Naive thymus-derived CD4-positive, alpha-beta T cell (primary cell): ENCODE measurements at regions not wholly inside any gene's neighbourhood (a gene's known extent, or its start where the extent isn't known, plus 50 kb on each side); places are given as distances from the start of the nearest gene placed in this dataset.

ENCODE experiments used
- ATAC-seq: fragments of 150-1000 bp; cut with Tn5 transposase; 2 replicates; pipeline ENCODE4 v1.10.0; 2021; ENCODE audit warnings: mild to moderate bottlenecking, moderate library complexity
- CTCF ChIA-PET: fragments of 350-600 bp; sonication (Branson Sonifier 250); formaldehyde crosslinking; loops from one replicate; lab custom pipeline; 2021; ENCODE audit warnings: antibody characterized with exemption; lab: Charles Lee
- POLR2A ChIA-PET: fragments of 350-600 bp; sonication (Branson Sonifier 250); formaldehyde crosslinking; loops from one replicate; lab custom pipeline; 2021; ENCODE audit warnings: antibody characterized with exemption, inconsistent platforms; lab: Charles Lee
- DNase-seq, 9 donors: peaks; one replicate each; pipeline versions ENCODE4 v3.0.0 to v3.0.0-alpha.2; 2020 to 2022; ENCODE audit warnings: mixed read lengths in 1 of 9
- H3K27ac ChIP-seq: one replicate; pipeline ENCODE4 v1.7.0; 2013; ENCODE audit warnings: mild to moderate bottlenecking, low read depth, low read length, moderate library complexity
- H3K27me3 ChIP-seq, 2 donors: one replicate each; pipeline ENCODE4 v1.7.0; 2013; ENCODE audit warnings: low read length in 2 of 2, mild to moderate bottlenecking in 2 of 2, moderate library complexity in 2 of 2; ENCODE audit not compliant: control insufficient read depth in 2 of 2, insufficient read depth in 2 of 2
- H3K36me3 ChIP-seq, 3 experiments: 1 replicate in 2 of 3; 2 replicates in 1 of 3; pipeline ENCODE4 v1.7.0; 2013; ENCODE audit warnings: low read length in 3 of 3, mild to moderate bottlenecking in 3 of 3, moderate library complexity in 1 of 3; ENCODE audit not compliant: insufficient read depth in 3 of 3, control insufficient read depth in 2 of 3
- H3K4me1 ChIP-seq, 2 donors: one replicate each; pipeline ENCODE4 v1.7.0; 2013; ENCODE audit warnings: low read length in 2 of 2, mild to moderate bottlenecking in 2 of 2, moderate library complexity in 1 of 2; ENCODE audit not compliant: control insufficient read depth in 2 of 2, insufficient read depth in 2 of 2
- H3K4me3 ChIP-seq: 2 replicates; pipeline ENCODE4 v1.7.0; 2013; ENCODE audit warnings: mild to moderate bottlenecking, low read length
- H3K9me3 ChIP-seq, 3 experiments: 1 replicate in 2 of 3; 2 replicates in 1 of 3; pipeline ENCODE4 v1.7.0; 2013; ENCODE audit warnings: low read length in 3 of 3; ENCODE audit not compliant: control insufficient read depth in 2 of 3
- H3K27ac Mint-ChIP-seq, 9 donors: one replicate each; pipeline ENCODE4 v1.8.0; 2020 to 2022; ENCODE audit warnings: mixed read lengths in 9 of 9, mild to moderate bottlenecking in 8 of 9, moderate library complexity in 5 of 9, inconsistent platforms in 2 of 9
- H3K27me3 Mint-ChIP-seq, 5 donors: one replicate each; pipeline ENCODE4 v1.8.0; 2021 to 2022; ENCODE audit warnings: mixed read lengths in 5 of 5, mild to moderate bottlenecking in 1 of 5
- H3K36me3 Mint-ChIP-seq, 5 donors: one replicate each; pipeline ENCODE4 v1.8.0; 2020 to 2022; ENCODE audit warnings: mixed read lengths in 5 of 5, mild to moderate bottlenecking in 3 of 5, inconsistent platforms in 1 of 5
- H3K4me1 Mint-ChIP-seq, 7 donors: one replicate each; pipeline ENCODE4 v1.8.0; 2020 to 2022; ENCODE audit warnings: mixed read lengths in 7 of 7, mild to moderate bottlenecking in 3 of 7, inconsistent platforms in 1 of 7
- H3K4me3 Mint-ChIP-seq, 10 donors: one replicate each; pipeline ENCODE4 v1.8.0; 2020 to 2022; ENCODE audit warnings: mild to moderate bottlenecking in 10 of 10, mixed read lengths in 10 of 10, moderate library complexity in 6 of 10, inconsistent platforms in 2 of 10
- H3K9me3 Mint-ChIP-seq, 11 donors: one replicate each; pipeline ENCODE4 v1.8.0; 2020 to 2022; ENCODE audit warnings: mixed read lengths in 11 of 11, mild to moderate bottlenecking in 4 of 11, inconsistent platforms in 1 of 11, moderate library complexity in 1 of 11
- intact Hi-C, 2 donors: fragments of 100-400 bp; cut with micrococcal nuclease; formaldehyde crosslinking; loops; one replicate each; pipeline ENCODE4 v1.15.1; 2023

DNA sequence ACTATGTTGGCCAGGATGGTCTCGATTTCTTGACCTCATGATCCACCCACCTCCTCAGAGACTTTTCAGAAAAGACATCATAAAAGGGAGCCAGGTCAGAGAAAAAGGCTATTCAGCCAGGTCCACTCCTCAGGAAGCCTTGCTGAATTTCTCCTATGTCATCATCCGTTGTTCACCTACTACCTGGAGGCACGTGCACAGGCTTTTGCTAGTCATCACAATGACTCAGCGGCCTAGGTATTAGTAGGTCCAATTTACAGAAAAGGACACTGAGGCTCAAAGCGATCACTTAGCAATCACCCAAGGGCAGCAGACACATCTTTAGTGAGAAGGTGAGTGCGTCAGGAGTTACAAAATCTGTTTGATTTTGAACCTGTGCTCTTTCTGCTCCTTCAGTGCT is 72.3 kb upstream of the RAD23B start:
- intact Hi-C loops, result no loop called here
- POLR2A ChIA-PET, result no interaction called here
- H3K27me3 Mint-ChIP-seq, result peaks cover 0 to 15% (median 14%) of the 10 kb centered on the region in 5 donors
- H3K9me3 Mint-ChIP-seq, result peaks cover 0 to 2% (median 0%) of the 10 kb centered on the region in 11 donors
- Histone ChIP-seq H3K27ac (no peak overlapping the region), H3K4me3 (no peak overlapping the region), H3K4me1 (no peaks in the 10 kb centered on the region), H3K36me3 (no peaks in the 10 kb centered on the region), H3K9me3 (no peaks in the 10 kb centered on the region), H3K27me3 (no peaks in the 10 kb centered on the region)
- CTCF ChIA-PET, result no interaction called here
- peaks cover 0 to 16% (median 6%) of the 10 kb centered on the region in 7 donors for H3K4me1 Mint-ChIP-seq
- H3K4me3 Mint-ChIP-seq, result no peak overlapping the region
- H3K36me3 Mint-ChIP-seq, result no peaks in the 10 kb centered on the region
- ATAC-seq, result no peak
- DNase-seq, result no peak
- no peak overlapping the region for H3K27ac Mint-ChIP-seq

DNA sequence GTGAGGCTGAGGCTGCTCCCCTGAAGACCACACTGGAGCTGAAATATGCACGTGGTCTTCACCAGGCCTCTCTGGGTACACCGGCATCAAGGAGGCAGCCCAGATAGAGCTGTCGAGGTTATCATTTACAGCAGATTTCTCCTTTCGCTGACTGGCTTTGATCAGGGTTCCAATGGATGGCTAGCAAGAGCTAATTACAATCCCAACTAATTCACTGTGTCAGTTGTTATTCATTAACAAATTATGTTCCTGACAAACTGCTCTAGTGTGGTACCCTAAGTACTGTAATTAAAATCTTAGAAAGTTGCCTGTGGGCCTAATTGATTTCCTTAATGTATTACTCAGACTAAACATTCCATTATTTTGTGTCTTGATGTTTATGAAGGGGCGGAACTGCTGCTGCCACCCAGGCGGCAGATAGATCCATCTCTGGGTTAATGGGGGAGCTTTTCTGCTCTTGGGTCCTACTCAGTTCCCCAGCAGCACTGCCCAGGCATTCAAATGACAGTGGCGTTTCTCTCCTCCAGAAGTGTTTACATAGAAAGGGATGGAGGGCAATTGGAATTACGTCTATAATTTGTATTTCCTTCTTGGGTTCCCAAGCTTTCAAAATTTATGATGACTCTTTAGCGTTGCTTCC is 71.7 kb upstream of the RAD23B start:
- CTCF ChIA-PET, result no interaction called here

DNA sequence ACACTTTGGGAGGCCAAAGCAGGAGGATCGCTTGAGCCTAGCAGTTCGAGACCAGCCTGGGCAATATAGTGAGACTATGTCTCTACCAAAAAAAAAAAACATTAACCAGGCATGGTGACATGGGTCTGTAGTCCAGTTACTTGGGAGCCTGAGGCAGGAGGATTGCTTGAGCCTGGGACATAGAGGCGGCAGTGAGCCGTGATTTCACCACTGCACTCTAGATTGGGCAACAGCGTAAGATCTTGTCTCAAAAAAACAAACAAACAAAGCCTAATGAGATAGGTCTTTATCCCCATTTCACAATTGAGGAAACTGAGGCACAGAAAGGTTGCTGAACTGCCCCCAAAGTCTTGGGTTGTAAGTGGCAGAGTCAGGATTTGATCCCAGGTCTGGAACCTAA is 70.5 kb upstream of the RAD23B start:
- no peak for ATAC-seq
- intact Hi-C loops, result no loop called here

More for the DNA sequence above, 71.7 kb upstream of the RAD23B start:
- intact Hi-C loops, result no loop called here
- no peak for DNase-seq
- H3K27ac Mint-ChIP-seq, result no peak overlapping the region
- H3K4me3 ChIP-seq, result no peak overlapping the region
- POLR2A ChIA-PET, result no interaction called here
- no peaks in the 10 kb centered on the region for H3K9me3 ChIP-seq
- no peak for ATAC-seq
- no peak overlapping the region for H3K27ac ChIP-seq
- no peak overlapping the region for H3K4me3 Mint-ChIP-seq
- H3K36me3 Mint-ChIP-seq, result no peaks in the 10 kb centered on the region
- H3K27me3 ChIP-seq, result no peaks in the 10 kb centered on the region
- H3K36me3 ChIP-seq, result no peaks in the 10 kb centered on the region
- H3K4me1 Mint-ChIP-seq, result peaks cover 0 to 16% (median 6%) of the 10 kb centered on the region in 7 donors
- H3K27me3 Mint-ChIP-seq, result peaks cover 0 to 14% (median 11%) of the 10 kb centered on the region in 5 donors
- H3K9me3 Mint-ChIP-seq, result peaks cover 0 to 2% (median 0%) of the 10 kb centered on the region in 11 donors
- no peaks in the 10 kb centered on the region for H3K4me1 ChIP-seq

DNA sequence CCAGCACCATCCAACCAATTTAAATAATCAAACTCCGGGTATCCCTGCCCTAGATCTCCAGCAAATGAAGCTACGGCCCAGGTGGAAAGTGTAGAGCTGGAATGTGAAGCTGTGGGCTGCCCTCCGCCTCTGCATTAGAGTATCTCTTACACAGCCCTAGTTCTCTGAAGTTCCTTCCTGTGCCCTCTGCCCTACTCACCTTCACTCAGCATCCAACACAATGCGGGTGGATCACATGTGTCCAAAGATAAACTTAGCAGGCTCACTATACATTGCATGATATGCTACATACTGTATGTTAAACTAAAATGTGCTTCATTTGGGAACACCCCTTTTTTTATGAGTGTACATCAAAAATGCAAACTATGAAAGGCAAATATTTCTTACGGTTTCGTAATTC is 70.0 kb upstream of the RAD23B start:
- Histone ChIP-seq H3K27ac (no peak overlapping the region), H3K27me3 (no peaks in the 10 kb centered on the region), H3K36me3 (no peaks in the 10 kb centered on the region), H3K4me1 (no peaks in the 10 kb centered on the region), H3K4me3 (no peak overlapping the region), H3K9me3 (no peaks in the 10 kb centered on the region)
- Mint-ChIP-seq H3K36me3 (no peaks in the 10 kb centered on the region), H3K27me3 (peaks cover 0 to 19% (median 3%) of the 10 kb centered on the region in 5 donors), H3K27ac (peak overlapping the region in 1 of 9 donors; percentile 25), H3K4me1 (peaks cover 0 to 16% (median 6%) of the 10 kb centered on the region in 7 donors), H3K9me3 (peaks cover 0 to 3% (median 0%) of the 10 kb centered on the region in 11 donors), H3K4me3 (no peak overlapping the region)
- intact Hi-C loops, result no loop called here
- CTCF ChIA-PET, result no interaction called here
- POLR2A ChIA-PET, result no interaction called here
- ATAC-seq, result peak; percentile 28
- DNase-seq, result no peak

More for the DNA sequence above, 70.5 kb upstream of the RAD23B start:
- Mint-ChIP-seq H3K27ac (no peak overlapping the region), H3K4me1 (peaks cover 0 to 16% (median 6%) of the 10 kb centered on the region in 7 donors), H3K36me3 (no peaks in the 10 kb centered on the region), H3K4me3 (no peak overlapping the region), H3K9me3 (peaks cover 0 to 3% (median 0%) of the 10 kb centered on the region in 11 donors), H3K27me3 (peaks cover 0 to 19% (median 3%) of the 10 kb centered on the region in 5 donors)
- Histone ChIP-seq H3K4me3 (no peak overlapping the region), H3K4me1 (no peaks in the 10 kb centered on the region), H3K9me3 (no peaks in the 10 kb centered on the region), H3K36me3 (no peaks in the 10 kb centered on the region), H3K27ac (no peak overlapping the region), H3K27me3 (no peaks in the 10 kb centered on the region)
- CTCF ChIA-PET, result no interaction called here
- no peak for DNase-seq
- POLR2A ChIA-PET, result no interaction called here

DNA sequence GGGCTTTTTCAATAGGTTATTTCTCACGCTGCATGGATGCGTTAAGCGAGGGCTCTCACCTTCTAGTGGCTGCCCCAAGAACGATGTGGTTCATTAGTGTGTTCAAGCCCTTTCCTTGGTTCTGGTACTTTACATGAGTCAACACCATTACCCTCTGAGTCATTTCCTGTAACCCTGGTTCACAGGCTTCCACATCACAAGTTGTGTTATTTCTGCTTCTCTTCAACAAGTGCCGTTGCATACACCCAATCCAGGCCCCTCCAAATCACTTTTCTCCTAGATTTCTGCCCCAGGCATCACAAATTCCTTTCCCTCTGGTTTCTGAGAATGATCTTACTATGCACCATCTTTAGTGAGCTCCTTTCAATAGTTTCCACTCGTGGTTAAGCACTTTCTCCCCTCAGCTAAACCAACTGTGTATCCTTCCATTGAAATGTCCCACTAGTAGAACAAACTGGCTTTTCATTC is 69.5 kb upstream of the RAD23B start:
- intact Hi-C loops, result no loop called here
- Histone ChIP-seq H3K9me3 (no peaks in the 10 kb centered on the region), H3K27ac (no peak overlapping the region), H3K4me1 (no peaks in the 10 kb centered on the region), H3K4me3 (no peak overlapping the region), H3K36me3 (no peaks in the 10 kb centered on the region), H3K27me3 (no peaks in the 10 kb centered on the region)
- DNase-seq, result peak in 1 of 9 donors; percentile 23
- peak overlapping the region in 2 of 9 donors; percentile 25 to 30 for H3K27ac Mint-ChIP-seq
- peaks cover 0 to 19% (median 3%) of the 10 kb centered on the region in 5 donors for H3K27me3 Mint-ChIP-seq
- POLR2A ChIA-PET, result no interaction called here
- peak; percentile 87 for ATAC-seq
- H3K36me3 Mint-ChIP-seq, result no peaks in the 10 kb centered on the region
- CTCF ChIA-PET, result no interaction called here
- peak overlapping the region in 1 of 10 donors; percentile 5 for H3K4me3 Mint-ChIP-seq
- H3K4me1 Mint-ChIP-seq, result peaks cover 0 to 16% (median 6%) of the 10 kb centered on the region in 7 donors
- peaks cover 0 to 3% (median 0%) of the 10 kb centered on the region in 11 donors for H3K9me3 Mint-ChIP-seq

DNA sequence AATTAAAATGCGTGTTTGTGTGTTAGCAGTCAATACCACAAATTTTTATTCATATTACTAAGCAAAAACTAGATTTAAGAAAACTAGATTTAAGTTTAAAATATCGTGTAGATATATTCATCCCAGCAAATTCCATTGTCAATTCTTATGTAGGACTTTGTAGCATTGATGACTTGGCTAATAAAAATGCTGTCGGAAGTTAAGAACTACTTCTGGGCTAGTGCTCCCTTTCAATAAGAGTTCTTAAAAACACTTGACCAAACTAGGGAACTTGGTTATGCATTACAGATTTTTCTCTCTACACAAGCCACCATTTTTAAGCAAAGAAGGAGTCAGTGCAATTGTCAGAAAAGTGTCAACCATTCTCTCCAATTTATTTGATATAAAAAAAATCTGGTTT is 68.7 kb upstream of the RAD23B start:
- DNase-seq (no peak), ATAC-seq (no peak)
- Histone ChIP-seq H3K27ac (no peak overlapping the region), H3K4me3 (no peak overlapping the region), H3K4me1 (no peaks in the 10 kb centered on the region), H3K36me3 (no peaks in the 10 kb centered on the region), H3K27me3 (no peaks in the 10 kb centered on the region), H3K9me3 (no peaks in the 10 kb centered on the region)
- H3K4me1 Mint-ChIP-seq, result peaks cover 0 to 16% (median 6%) of the 10 kb centered on the region in 7 donors
- H3K36me3 Mint-ChIP-seq, result no peaks in the 10 kb centered on the region
- CTCF ChIA-PET, result no interaction called here
- H3K27ac Mint-ChIP-seq, result no peak overlapping the region
- POLR2A ChIA-PET, result no interaction called here
- peaks cover 0 to 6% (median 0%) of the 10 kb centered on the region in 11 donors for H3K9me3 Mint-ChIP-seq
- no peak overlapping the region for H3K4me3 Mint-ChIP-seq
- intact Hi-C loops, result no loop called here
- peaks cover 0 to 25% (median 4%) of the 10 kb centered on the region in 5 donors for H3K27me3 Mint-ChIP-seq

DNA sequence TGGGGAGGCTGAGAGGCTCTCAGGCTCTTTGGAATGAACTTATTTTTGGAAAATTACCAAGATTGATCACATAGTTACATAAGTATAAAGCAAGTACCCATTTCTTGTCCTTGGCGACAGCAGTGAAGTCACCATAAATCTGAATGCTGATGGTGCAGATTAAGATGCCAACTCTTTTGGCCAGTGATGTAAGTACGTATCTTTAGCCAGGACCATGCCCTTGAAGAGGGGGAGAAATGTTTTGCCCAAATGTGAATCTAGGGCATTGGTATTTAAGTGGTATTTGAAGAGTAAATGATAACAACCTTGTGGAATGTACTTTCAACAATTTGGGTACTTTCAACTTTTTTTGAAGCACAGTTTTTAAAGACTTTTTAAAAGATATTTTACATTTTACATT is 68.2 kb upstream of the RAD23B start:
- no peaks in the 10 kb centered on the region for H3K27me3 ChIP-seq
- H3K27ac Mint-ChIP-seq, result no peak overlapping the region
- H3K36me3 ChIP-seq, result no peaks in the 10 kb centered on the region
- H3K4me3 ChIP-seq, result no peak overlapping the region
- H3K9me3 ChIP-seq, result no peaks in the 10 kb centered on the region
- DNase-seq (no peak), ATAC-seq (no peak)
- H3K4me1 ChIP-seq, result no peaks in the 10 kb centered on the region
- POLR2A ChIA-PET, result no interaction called here
- no peak overlapping the region for H3K27ac ChIP-seq
- CTCF ChIA-PET, result no interaction called here
- intact Hi-C loops, result no loop called here
- peaks cover 0 to 22% (median 4%) of the 10 kb centered on the region in 5 donors for H3K27me3 Mint-ChIP-seq
- H3K4me1 Mint-ChIP-seq, result peaks cover 0 to 16% (median 6%) of the 10 kb centered on the region in 7 donors
- peaks cover 0 to 6% (median 0%) of the 10 kb centered on the region in 11 donors for H3K9me3 Mint-ChIP-seq
- no peaks in the 10 kb centered on the region for H3K36me3 Mint-ChIP-seq
- no peak overlapping the region for H3K4me3 Mint-ChIP-seq
